HG03442 (cell line): ENCODE measurements at regions not wholly inside any gene's neighbourhood (a gene's known extent, or its start where the extent isn't known, plus 50 kb on each side); places are given as distances from the start of the nearest gene placed in this dataset.
"Not testable (repeated sequence)": the region's sequence is repeated elsewhere in the genome, so short reads cannot be mapped to it uniquely, and the experiment has no call there.

Experiments used
- ATAC-seq: cut with Tn5 transposase; IDR thresholded peaks from one replicate; pipeline ENCODE4 v1.9.1; 2021; ENCODE audit warnings: mild to moderate bottlenecking, moderate library complexity; ENCODE audit not compliant: unreplicated experiment

DNA sequence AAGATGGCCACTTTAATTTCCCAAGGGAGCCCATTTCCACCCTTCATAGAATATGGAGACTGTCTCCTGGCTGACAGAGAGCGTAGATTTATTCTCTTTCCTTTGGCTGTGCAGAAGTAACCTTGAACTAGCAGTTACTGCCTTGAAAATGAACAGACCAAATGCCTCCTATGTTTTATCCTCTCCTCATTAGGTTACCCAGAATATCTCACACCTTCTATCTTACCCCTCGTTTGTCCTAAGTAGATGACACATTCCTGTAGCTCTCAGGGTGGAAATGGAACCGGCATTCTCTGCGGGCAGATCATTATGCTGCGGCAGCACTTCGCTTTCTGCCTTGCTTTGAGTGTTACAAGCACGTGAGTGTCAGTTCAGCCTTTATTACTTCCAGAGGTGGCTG, 336.5 kb downstream of the DCDC2C start:
- ATAC-seq = no peak

DNA sequence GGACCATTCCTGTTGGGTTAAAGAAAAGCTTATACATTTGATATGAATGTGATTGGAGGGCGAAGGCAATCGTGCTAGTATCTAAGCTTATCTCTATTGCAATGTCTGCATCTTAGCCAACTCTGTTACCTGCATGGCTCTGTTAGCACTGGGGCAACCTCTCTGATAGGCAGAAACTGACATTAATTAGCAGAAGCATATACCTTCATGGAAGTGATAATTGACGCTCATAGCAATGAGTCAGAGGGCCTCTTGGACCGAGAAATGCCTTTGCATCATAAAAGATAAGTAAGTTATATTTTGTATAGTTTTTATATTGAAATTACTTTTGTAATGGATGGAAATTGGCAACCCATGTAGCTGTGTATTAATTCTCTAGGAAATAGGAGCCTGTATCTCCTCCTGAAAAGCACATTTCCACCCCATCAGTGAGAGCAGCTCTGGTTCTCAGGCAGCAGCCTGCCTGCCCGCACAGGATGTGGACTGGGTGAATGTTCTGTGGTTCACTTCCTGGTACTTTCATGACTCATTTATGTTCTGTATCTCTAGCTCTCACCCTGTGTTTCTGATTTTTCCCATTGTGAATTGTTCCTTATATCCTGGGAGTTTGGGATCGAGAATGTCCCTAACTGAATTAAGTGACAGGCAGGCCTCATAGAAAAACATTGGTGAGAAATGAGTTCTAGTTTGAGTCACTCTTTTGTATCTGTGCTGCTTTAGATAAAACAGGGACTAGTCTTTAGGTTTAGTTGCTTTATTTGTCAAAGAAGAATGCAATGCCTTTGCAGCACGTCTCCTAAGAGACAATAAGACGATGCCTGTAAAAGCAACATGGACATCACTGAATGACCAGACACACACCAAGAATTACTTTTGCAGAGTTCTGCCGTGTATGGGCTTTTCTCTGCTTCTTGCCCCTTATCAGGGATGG, 344.9 kb downstream of the DCDC2C start:
- ATAC-seq = peak; percentile 55

DNA sequence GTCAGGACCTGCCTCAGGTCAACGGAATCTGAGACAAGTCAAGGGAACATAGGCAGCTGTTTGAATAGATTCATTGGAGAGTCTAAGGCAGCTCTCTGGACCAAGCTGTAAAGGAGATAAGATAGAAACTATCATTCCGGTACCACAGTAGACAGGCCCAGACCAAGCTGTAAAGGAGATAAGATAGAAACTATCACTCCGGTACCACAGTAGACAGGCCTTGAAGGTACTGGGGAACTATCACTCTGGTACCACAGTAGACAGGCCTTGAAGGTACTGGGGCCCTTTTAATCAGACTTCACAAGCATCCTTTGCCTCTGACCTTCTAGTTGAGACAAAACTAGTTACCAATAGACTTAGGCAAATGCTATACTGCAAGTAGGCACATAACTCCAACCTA, 346.1 kb downstream of the DCDC2C start:
- no peak for ATAC-seq

DNA sequence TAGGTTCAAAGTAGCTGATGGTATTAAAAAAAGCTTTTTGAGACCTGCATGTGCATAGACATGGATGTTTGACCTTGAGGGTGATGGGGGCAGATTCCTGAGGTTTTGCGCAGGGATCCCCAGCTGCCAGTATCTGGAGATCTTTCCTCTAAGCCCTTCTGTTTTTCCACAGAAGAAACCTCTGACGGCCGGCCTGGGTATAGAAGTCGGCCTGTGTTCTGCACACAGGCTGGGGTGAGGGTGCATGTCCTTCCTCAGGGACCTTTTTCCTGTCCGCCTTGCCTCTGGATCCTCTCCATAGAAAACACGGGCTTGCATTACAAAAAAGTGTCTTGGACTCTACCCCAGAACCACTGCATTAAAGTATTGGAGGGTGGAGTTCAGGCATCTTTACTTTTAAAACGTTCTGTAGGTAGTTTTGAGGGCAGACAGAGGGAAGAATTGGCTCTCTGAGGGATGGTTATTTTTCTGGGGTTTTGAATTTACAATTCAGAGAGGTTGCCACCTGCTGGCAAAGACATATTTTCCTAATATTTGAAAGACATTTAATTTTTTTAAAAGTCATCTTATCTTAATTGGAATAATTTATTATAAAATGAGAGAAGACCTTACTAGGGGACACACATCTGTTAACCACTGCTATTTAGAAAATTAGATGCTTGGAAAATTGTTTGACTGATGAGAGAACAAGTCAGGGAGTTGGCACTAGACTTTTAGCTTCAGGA, 350.6 kb downstream of the DCDC2C start:
- ATAC-seq = no peak

DNA sequence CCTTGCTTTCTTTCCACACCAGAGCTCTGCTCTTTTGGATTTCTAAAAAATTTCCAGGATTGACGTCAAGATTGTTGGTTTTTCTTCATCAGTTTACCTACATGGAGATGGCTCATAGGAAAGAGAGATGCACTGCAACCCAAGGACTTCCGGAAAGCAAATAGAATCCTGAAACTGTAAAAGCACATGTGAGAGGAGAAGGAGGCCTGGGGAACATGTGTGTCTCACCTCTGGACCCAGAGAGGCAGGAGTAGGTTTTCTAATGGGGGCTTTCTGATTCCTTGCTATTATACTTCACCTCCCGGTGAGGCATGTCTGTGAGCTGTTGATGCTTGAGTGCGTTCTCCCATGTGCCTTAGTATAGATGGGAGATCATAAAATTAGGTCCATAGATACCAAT, 362.8 kb downstream of the DCDC2C start:
- ATAC-seq = no peak

DNA sequence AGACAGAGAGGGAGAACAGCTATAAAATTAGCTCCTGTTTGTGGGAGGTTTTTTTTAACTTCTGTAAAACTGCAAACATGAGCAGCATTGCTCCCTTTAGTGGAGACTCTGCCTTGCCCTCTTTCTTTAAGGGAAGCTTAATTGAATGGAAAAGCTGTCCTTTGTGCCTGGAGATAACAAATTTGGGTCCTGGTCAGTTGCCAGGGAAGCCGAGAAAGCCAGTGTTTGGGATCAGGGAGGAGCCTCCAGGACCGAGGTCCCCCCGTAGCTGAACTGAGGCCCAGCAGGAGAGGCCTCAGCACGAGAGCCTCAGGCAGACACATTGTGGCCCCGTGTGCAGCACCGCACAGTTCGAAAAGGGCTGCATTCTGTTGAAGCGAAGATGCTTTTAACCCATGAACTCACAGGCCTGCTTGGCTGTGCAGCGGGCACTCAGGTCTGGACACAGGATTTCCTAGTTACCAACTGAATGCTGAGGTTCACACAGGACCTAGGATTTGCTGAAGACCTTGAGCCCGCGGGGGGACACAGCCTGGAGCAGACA, 369.7 kb downstream of the DCDC2C start:
- ATAC-seq = no peak

DNA sequence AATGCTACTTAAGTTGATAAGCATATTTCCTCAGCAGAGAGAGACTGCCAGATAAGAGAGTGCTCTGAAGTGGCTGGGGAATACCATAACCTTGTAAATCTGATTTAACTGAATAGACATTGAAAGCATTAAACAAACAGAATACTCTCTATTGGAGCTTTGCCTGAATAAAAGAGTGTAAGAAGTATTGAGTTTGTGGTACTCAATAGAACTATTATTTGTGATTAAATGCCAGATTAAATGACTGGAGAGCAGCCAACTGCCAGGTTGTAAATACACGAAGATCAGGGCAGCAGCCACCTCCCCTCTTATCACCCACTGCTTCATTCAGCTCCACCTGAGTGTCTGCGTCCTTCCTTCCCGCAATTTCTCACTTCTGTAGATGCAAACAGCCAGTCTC, 373.6 kb downstream of the DCDC2C start:
- ATAC-seq = no peak

DNA sequence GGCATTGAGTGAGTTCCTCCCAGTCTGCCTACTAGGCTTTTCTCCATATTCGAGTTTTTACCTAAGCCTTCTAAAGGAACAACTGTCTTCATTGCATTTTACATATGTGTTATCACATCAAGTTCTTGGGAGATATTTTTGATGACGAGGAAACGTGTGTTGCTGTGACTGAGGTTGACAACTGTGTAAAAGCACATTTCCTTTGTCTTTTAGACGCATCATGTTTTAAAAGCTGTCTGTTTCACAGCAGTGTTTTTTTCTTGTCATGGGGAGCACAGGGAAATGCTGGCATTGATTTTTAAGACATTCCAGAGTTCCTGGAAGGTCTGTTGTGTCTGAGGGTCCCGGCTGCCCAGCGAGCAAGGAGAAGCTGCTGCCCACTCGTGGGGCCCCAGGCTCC, 381.8 kb downstream of the DCDC2C start:
- no peak for ATAC-seq

DNA sequence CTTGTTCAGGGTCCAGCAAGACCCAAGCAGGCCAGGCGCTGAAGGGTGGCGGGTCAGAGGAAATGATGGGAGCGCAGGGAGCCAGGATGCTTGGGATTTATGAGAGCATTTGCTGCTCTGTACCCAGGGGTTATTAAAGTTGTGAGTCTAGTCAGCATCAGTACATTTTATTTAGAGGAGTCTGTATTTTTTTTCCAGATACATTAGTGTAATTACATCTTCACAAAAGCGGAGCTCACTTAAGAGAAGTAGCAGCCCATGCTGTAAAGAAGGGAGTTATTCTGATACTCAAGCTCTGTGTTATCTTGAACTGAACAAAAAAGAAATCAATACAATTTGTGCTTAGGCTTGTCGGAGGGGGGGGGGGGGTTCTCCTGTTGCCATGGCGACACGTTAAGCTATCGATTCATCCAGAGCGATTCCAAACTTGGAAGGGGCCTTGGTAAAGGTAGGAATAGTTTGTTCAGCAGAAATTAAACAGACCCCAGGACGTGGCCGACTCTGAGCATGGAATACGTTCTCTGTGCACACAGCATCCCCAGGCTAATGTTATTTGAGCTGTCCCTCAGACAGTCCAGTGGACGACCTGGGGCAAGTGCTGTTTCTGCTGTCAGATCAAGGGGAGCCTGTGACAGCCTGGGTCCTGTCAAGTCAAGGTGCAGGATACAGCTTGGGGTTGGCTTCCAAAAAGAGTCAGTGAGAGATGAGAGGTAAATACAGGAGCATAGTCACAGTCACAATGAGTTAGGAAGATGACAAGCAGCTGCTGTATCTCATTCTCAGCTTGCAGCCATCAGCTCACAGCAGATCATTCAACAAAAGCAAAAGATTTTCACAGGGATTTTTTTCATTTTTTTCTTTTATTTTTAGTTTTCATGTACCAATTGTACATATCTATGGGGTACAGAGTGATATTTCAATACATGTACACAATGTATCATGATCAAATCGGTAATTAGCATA, 387.6 kb downstream of the DCDC2C start:
- no peak for ATAC-seq

DNA sequence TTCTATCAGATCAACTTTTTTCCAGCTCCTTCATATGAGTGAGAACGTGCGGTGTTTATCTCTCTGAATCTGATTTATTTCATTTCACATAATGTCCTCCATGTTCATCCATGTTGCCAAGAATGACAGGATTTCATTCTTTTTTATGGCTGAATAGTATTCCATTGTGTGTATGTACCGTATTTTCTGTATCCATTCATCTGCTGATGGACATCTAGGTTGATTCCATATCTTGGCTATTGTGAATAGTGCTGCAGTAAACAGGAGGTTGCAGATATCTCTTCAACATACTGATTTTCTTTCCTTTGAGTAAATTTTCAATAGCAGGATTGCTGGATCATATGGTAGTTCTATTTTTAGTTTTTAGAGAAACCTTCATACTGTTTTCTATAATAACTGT, 388.5 kb downstream of the DCDC2C start:
- no peak for ATAC-seq

DNA sequence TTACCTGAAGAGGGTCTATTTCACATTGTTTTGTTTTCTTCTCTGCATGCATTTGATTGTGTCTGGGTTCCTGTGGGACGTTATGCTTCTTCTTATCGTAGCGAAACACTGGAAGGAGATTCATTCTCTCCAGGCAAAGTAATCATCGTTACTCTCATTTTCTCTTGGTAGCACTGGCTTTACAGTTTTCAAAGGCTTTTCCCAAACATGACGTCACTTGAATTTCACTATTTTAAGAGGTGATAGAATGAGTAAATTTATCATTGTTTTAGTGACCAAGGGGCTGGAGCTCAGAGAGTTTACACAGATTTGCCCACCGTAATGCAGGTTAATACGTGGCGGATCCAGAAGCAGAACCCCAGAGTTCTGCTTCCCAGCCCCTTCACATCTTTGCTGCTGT, 391.4 kb downstream of the DCDC2C start:
- ATAC-seq = no peak

DNA sequence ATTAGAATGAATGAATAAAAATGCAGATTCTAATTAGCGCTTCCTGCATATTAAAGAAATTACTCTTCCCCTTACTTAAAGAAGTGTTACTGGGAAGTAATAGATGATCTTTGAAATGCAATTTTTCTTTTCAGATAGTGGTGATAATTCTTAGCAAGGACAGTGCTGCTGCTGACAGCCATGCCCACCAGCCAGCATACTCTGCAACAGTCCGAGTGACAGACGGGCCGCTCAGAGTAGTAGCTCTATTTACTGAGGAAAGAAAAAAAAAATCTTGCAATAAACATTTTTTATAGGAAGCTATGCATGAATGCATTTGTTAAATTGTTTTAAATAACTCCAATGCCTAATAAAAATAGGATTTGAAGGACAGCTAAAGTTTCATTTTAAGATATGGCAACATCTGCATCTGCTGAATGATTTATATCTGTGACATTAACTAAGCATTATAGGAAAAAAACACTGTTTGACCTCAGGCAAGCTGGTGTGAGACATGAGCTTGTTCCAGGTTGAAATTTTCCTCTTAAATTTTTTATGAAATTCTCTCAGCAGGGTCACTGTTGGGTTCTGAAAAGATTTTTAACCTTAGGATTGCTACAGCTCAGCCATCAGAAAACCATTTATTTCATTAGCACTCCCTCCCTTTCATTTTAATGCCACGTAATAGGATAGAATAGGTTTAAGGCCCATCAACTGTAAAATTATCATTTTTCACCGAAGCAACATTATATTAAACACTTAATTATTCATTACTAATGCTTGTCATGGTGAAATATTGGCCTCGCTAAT, 393.8 kb downstream of the DCDC2C start:
- no peak for ATAC-seq

DNA sequence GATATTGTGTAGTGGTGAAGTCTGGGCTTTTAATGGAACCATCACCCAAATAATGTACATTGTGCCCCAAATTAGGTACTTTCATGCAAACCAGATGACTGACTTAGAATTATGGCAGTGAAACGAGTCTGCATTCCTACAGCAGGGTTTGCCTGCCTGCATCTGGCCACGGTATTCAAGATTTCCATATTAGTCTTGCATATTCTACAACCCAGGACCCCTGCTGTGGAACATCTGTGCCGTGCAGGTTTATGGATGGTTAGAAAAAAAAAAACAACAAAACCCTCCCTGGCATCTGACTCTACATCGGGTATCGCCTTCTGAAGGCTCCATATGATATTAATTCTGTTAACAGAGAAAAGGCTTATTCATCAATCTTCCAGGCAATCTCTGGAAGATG, 394.8 kb downstream of the DCDC2C start:
- no peak for ATAC-seq

DNA sequence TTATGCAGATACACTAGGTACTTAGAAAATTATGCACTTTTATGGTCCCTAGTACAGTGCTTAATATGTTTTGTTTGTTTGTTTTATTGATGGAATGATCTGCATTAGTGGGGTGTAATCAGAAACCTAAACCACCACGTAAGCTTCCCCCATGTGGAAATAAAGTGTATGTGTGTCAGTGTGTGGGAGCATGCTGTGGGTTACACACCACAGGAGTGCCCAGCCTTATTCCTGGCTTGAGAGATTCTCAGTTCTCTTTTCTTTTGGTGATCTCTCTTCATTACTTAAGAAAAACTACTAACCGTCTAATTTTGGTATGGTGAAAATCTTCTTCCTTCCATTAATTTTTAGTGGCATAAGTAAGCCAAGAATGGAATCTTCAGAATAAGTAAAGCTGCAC, 398.6 kb downstream of the DCDC2C start:
- ATAC-seq = no peak

DNA sequence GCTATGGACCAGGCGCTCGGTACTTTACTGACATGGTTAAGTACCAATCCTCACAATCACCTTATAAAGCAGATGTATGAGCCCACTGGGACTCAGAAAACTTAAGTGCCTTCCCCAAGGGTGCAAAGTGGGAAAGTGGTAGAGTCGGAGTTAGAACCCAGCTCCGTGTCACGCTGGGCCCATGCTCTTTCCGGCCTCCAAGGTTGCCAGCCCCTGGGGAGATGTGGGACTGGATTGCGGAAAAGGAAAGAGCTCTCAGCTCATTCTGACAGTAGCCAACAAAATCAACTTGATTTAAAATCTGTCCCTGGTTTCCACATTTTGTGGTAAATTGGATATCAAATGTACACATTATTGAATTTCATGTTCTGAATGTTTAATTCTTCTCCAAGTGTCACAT, 403.8 kb downstream of the DCDC2C start:
- no peak for ATAC-seq

DNA sequence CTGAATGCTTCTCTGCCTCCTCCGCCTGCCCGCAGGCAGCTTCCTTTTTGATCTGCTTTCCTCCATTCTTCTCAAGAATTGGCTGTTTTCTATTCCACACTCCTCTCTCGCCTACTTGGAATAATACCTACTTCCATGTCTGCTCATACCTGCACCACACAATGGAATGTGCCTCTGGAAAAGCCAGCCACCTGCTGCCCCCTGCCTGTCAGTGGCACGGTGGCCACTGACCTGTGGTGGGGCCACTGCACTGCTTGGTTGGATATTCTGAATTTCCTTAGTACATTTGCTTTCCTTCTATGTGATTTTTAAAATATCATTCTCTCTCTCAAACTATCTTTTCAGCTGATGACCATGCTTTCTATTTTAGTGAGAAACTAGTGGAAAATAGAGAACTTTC, 406.9 kb downstream of the DCDC2C start:
- no peak for ATAC-seq

DNA sequence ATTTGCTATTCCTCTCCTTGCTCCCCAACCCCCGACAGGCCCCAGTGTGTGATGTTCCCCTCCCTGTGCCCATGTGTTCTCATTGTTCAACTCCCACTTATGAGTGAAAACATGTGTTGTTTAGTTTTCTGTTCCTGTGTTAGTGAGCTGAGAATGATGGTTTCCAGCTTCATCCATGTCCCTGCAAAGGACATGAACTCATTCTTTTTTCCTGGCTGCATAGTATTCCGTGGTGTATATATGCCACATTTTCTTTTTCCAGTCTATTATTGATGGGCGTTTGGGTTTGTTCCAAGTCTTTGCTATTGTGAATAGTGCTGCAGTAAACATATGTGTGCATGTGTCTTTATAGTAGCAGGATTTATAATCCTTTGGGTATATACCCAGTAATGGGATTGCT, 412.1 kb downstream of the DCDC2C start:
- not testable (repeated sequence) for ATAC-seq

DNA sequence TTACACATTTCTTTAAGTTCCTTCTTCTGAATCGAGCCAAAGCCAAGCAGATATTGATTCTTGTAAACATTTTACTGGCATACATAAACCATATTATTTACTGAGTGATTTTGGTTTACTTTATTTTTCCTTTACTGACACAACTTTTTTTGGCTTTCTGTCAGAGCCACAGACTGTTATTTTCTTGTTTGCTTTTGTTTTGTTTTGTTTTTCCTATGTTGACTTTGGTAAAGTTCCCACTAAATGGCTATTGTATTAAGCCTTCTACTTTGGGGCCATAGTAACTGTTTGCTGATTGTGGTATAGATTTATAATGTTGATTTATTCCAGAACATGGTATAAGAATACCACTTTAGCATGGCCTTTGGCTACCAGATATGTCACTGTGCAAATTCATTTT, 419.4 kb downstream of the DCDC2C start:
- no peak for ATAC-seq

DNA sequence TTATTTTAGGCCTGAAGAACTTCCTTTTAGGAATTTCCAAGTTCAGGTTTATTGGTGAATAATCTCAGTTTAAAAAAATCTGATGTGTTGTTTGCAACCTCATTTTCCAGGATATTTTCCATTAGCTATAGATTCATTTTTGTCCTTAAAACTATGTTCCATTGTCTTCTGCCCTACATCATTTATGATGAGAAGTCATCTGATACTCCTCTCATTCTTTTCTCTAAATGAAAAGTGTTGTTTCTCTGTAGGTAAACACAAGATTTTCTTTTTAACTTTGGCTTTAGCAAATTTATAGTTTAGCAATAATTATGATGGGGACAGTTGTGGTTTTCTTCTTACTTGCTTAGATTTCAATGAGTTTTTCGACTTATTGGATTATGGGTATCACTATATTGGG, 427.3 kb downstream of the DCDC2C start:
- ATAC-seq = no peak
